ENCODE measurements at regions not wholly inside any gene's neighbourhood (a gene's known extent, or its start where the extent isn't known, plus 50 kb on each side); places are given as distances from the start of the nearest gene placed in this dataset.

DNA sequence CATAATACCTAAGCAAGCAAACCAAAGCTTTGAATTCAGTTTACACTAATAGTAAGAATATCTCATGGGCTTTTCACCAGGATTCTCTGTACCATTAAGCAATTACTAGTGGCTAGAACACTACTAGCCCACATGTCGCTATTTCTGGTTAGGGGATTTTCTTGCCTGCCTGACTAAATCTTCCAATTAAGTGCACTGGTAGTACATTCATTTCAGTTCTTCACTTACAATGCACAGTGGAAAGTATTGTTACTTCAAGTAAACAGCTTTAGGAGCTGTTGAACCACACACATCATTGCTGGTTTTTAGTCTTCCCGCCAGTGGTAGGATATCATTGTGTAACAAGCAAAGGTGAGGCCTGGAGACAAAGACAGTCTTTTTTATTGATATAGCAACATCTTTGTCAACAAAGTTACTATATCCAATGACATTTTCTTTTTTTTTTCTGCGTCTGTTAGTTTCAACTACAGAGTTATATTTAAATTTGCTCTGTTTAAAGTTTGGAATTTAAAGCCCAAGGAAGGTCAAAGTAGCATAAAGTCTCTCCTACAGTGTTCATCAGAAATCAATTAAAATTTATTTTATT lies 826.8 kb upstream of the NR2F2 start:
- H3K4me2 ChIP-seq (ENCODE audit: low read depth, low read length, poor library complexity, severe bottlenecking): no peak overlapping the region
- no peak overlapping the region for H2AFZ ChIP-seq (ENCODE audit: low read length)

DNA sequence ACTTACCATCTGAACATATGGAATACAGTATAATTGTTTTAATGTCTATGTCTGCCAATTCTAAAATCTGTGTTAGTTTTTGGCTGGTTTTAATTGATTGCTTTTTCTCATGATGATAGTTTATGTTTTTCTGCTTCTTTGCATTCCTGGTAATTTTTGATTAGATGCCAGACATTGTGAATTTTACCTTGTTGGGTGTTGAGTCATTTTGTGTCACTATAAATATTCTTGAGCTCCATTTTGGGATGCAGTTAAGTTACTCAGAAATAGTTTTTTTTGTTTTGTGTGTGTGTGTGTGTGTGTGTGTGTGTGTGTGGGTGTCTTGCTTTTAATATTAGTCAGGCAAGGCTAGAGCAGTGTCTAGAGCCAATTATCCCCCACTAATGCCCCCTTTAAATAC lies 818.8 kb upstream of the NR2F2 start:
- no peaks in the 10 kb centered on the region for H3K79me2 ChIP-seq (ENCODE audit: insufficient read depth, low read length)
- TF ChIP-seq, protein P1, sequence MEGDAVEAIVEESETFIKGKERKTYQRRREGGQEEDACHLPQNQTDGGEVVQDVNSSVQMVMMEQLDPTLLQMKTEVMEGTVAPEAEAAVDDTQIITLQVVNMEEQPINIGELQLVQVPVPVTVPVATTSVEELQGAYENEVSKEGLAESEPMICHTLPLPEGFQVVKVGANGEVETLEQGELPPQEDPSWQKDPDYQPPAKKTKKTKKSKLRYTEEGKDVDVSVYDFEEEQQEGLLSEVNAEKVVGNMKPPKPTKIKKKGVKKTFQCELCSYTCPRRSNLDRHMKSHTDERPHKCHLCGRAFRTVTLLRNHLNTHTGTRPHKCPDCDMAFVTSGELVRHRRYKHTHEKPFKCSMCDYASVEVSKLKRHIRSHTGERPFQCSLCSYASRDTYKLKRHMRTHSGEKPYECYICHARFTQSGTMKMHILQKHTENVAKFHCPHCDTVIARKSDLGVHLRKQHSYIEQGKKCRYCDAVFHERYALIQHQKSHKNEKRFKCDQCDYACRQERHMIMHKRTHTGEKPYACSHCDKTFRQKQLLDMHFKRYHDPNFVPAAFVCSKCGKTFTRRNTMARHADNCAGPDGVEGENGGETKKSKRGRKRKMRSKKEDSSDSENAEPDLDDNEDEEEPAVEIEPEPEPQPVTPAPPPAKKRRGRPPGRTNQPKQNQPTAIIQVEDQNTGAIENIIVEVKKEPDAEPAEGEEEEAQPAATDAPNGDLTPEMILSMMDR (conservative IDR thresholded peaks at IDR 0.05; ENCODE audit: low read length): no peak
- TF ChIP-seq EZH2phosphoT487 (IDR thresholded peaks at IDR 0.05; ENCODE audit: borderline replicate concordance): no peak

More for the DNA sequence above, 826.8 kb upstream of the NR2F2 start:
- H3F3A ChIP-seq (ENCODE audit: low read depth): no peaks in the 10 kb centered on the region
- H3K4me1 ChIP-seq (ENCODE audit: insufficient read depth, low read length, poor library complexity, severe bottlenecking): no peaks in the 10 kb centered on the region
- no peaks in the 10 kb centered on the region for H3K79me2 ChIP-seq (ENCODE audit: insufficient read depth, low read length)
- H3K9me2 ChIP-seq (replicated peaks; ENCODE audit: low read depth, low read length): no peaks in the 10 kb centered on the region
- H3K9ac ChIP-seq (ENCODE audit: low read depth, low read length, poor library complexity, severe bottlenecking): no peak overlapping the region
- no peaks in the 10 kb centered on the region for H3K9me3 ChIP-seq (ENCODE audit: insufficient read depth, low read depth, low read length)
- no peak for TF ChIP-seq EZH2phosphoT487 (IDR thresholded peaks at IDR 0.05; ENCODE audit: borderline replicate concordance)
- no peak overlapping the region for H3K4me3 ChIP-seq (ENCODE audit: low read length, poor library complexity, severe bottlenecking)
- no peaks in the 10 kb centered on the region for H3K27me3 ChIP-seq (ENCODE audit: insufficient read depth, low read length, poor library complexity, severe bottlenecking)
- no peaks in the 10 kb centered on the region for H3K36me3 ChIP-seq (ENCODE audit: insufficient read depth, low read length)
- no peaks in the 10 kb centered on the region for H4K20me1 ChIP-seq (ENCODE audit: insufficient read depth, low read length, poor library complexity, severe bottlenecking)

DNA sequence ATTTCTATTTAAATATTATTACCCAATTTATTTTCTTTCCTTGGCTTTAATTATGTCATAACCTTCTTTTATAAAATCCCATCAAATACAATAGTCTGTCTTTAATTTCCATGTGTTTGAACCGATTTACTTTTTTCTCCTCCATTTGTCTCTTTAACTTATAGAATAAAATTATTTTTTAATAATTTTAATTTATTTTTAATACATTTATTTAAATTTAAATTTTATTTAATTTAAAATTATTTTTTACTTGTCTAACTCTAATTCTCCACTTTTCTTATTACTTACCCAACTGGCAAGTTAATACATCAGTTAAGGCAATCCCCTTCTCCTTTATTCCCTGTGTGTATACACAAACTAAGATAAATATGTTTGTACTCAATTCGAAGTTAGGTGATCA lies 817.6 kb upstream of the NR2F2 start:
- no peak for TF ChIP-seq EZH2phosphoT487 (IDR thresholded peaks at IDR 0.05; ENCODE audit: borderline replicate concordance)
- TF ChIP-seq, protein P1 (conservative IDR thresholded peaks at IDR 0.05; ENCODE audit: low read length): no peak
- H4K20me1 ChIP-seq (ENCODE audit: insufficient read depth, low read length, poor library complexity, severe bottlenecking): no peaks in the 10 kb centered on the region
- no peak overlapping the region for H3K9ac ChIP-seq (ENCODE audit: low read depth, low read length, poor library complexity, severe bottlenecking)
- H3K79me2 ChIP-seq (ENCODE audit: insufficient read depth, low read length): no peaks in the 10 kb centered on the region
- no peak overlapping the region for H3K4me2 ChIP-seq (ENCODE audit: low read depth, low read length, poor library complexity, severe bottlenecking)
- H3K27me3 ChIP-seq (ENCODE audit: insufficient read depth, low read length, poor library complexity, severe bottlenecking): peaks cover 8% of the 10 kb centered on the region
- H3K9me3 ChIP-seq (ENCODE audit: insufficient read depth, low read depth, low read length): no peaks in the 10 kb centered on the region
- no peak overlapping the region for H2AFZ ChIP-seq (ENCODE audit: low read length)
- H3K4me1 ChIP-seq (ENCODE audit: insufficient read depth, low read length, poor library complexity, severe bottlenecking): no peaks in the 10 kb centered on the region
- no peaks in the 10 kb centered on the region for H3K9me2 ChIP-seq (replicated peaks; ENCODE audit: low read depth, low read length)
- H3K4me3 ChIP-seq (ENCODE audit: low read length, poor library complexity, severe bottlenecking): no peak overlapping the region
- H3K36me3 ChIP-seq (ENCODE audit: insufficient read depth, low read length): no peaks in the 10 kb centered on the region
- H3F3A ChIP-seq (ENCODE audit: low read depth): no peaks in the 10 kb centered on the region

More for the DNA sequence above, 818.8 kb upstream of the NR2F2 start:
- H3K9me3 ChIP-seq (ENCODE audit: insufficient read depth, low read depth, low read length): no peaks in the 10 kb centered on the region
- no peaks in the 10 kb centered on the region for H3K4me1 ChIP-seq (ENCODE audit: insufficient read depth, low read length, poor library complexity, severe bottlenecking)
- no peaks in the 10 kb centered on the region for H4K20me1 ChIP-seq (ENCODE audit: insufficient read depth, low read length, poor library complexity, severe bottlenecking)
- H3K4me3 ChIP-seq (ENCODE audit: low read length, poor library complexity, severe bottlenecking): no peak overlapping the region
- H2AFZ ChIP-seq (ENCODE audit: low read length): no peak overlapping the region
- H3F3A ChIP-seq (ENCODE audit: low read depth): no peaks in the 10 kb centered on the region
- H3K36me3 ChIP-seq (ENCODE audit: insufficient read depth, low read length): no peaks in the 10 kb centered on the region
- H3K9me2 ChIP-seq (replicated peaks; ENCODE audit: low read depth, low read length): no peaks in the 10 kb centered on the region
- H3K27me3 ChIP-seq (ENCODE audit: insufficient read depth, low read length, poor library complexity, severe bottlenecking): peaks cover 8% of the 10 kb centered on the region
- no peak overlapping the region for H3K4me2 ChIP-seq (ENCODE audit: low read depth, low read length, poor library complexity, severe bottlenecking)
- H3K9ac ChIP-seq (ENCODE audit: low read depth, low read length, poor library complexity, severe bottlenecking): no peak overlapping the region

DNA sequence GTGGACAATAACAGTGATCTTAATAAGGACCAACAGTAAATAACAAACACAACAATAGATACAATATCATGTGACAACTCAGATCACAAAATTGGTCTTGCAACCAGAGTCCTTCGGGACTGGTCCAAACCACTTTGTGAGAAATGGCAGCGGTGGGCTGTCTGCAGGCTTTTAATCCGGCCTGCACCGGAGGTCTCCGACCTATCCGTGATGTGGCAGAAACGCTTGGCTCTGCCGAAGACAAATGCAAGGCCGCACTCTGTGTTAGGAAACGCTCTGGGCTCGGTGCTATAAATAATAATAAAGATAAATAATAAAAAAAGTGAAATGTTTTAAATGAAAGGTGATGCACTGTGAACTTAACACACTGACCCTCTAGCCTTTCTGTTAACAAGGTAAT lies 810.6 kb upstream of the NR2F2 start:
- H4K20me1 ChIP-seq (ENCODE audit: insufficient read depth, low read length, poor library complexity, severe bottlenecking): no peaks in the 10 kb centered on the region
- H3K4me2 ChIP-seq (ENCODE audit: low read depth, low read length, poor library complexity, severe bottlenecking): no peak overlapping the region
- no peaks in the 10 kb centered on the region for H3K4me1 ChIP-seq (ENCODE audit: insufficient read depth, low read length, poor library complexity, severe bottlenecking)
- peaks cover 8% of the 10 kb centered on the region for H3K27me3 ChIP-seq (ENCODE audit: insufficient read depth, low read length, poor library complexity, severe bottlenecking)
- no peaks in the 10 kb centered on the region for H3K36me3 ChIP-seq (ENCODE audit: insufficient read depth, low read length)
- H3F3A ChIP-seq (ENCODE audit: low read depth): no peaks in the 10 kb centered on the region
- H3K9me3 ChIP-seq (ENCODE audit: insufficient read depth, low read depth, low read length): no peaks in the 10 kb centered on the region
- H3K9me2 ChIP-seq (replicated peaks; ENCODE audit: low read depth, low read length): no peaks in the 10 kb centered on the region
- H3K4me3 ChIP-seq (ENCODE audit: low read length, poor library complexity, severe bottlenecking): no peak overlapping the region
- no peak overlapping the region for H3K9ac ChIP-seq (ENCODE audit: low read depth, low read length, poor library complexity, severe bottlenecking)
- no peaks in the 10 kb centered on the region for H3K79me2 ChIP-seq (ENCODE audit: insufficient read depth, low read length)
- no peak for TF ChIP-seq EZH2phosphoT487 (IDR thresholded peaks at IDR 0.05; ENCODE audit: borderline replicate concordance)
- TF ChIP-seq, protein P1 (conservative IDR thresholded peaks at IDR 0.05; ENCODE audit: low read length): no peak
- no peak overlapping the region for H2AFZ ChIP-seq (ENCODE audit: low read length)
